ENCODE measurements at regions not wholly inside any gene's neighbourhood (a gene's known extent, or its start where the extent isn't known, plus 50 kb on each side); places are given as distances from the start of the nearest gene placed in this dataset.

DNA sequence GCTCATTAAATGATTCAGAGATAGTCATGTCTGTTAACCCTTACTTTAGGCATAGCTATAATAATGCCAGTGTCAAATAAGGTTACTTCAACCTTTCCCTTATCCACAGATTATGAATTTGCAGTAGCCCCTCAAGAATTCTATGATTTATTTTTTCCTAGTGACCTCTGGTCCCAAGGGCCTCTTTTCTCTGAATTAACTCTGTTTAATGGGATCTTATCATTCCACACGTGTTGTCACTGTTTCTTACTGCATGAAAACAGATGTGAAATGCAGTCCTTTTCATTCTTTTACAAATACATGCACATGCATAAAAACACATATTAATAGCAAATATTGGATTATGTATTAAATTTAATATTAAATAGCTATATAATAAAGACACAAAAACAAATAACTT is 667.7 kb upstream of the FOXG1 start:
- no peaks in the 10 kb centered on the region for H3K36me3 ChIP-seq (ENCODE audit: control insufficient read depth in 1 of 2, insufficient read depth in 2 of 2, low read length in 2 of 2)
- no peaks in the 10 kb centered on the region for H3K79me2 ChIP-seq (ENCODE audit: control insufficient read depth, insufficient read depth, low read length, poor library complexity)
- no peak overlapping the region for H3K27ac ChIP-seq (ENCODE audit: low read depth, low read length)
- H3K4me1 ChIP-seq (ENCODE audit: control insufficient read depth in 1 of 2, insufficient read depth in 2 of 2, low read length in 2 of 2) = no peaks in the 10 kb centered on the region
- H4K8ac ChIP-seq (ENCODE audit: low read depth, low read length) = no peak overlapping the region
- H3K4ac ChIP-seq (ENCODE audit: low read depth, low read length) = no peak overlapping the region
- H3K14ac ChIP-seq (ENCODE audit: low read length) = no peak overlapping the region
- no peak overlapping the region for H2BK12ac ChIP-seq (ENCODE audit: low read length)
- no peak overlapping the region for H2BK5ac ChIP-seq (ENCODE audit: low read depth, low read length, poor library complexity)
- no peak overlapping the region for H4K12ac ChIP-seq (ENCODE audit: low read depth, low read length)
- WGBS (ENCODE audit: extremely low coverage, insufficient coverage, insufficient read length) = no CpG with 5 or more reads among the region's 1 CpG
- no peak overlapping the region for H3K9ac ChIP-seq (ENCODE audit: low read length)
- no peak overlapping the region for H2AFZ ChIP-seq (ENCODE audit: insufficient read depth, low read length, poor library complexity)
- H3K9me3 ChIP-seq (ENCODE audit: insufficient read depth, low read depth, low read length) = no peaks in the 10 kb centered on the region
- H3K18ac ChIP-seq (ENCODE audit: low read length) = no peak overlapping the region
- no peak overlapping the region for H2BK120ac ChIP-seq (ENCODE audit: insufficient read depth, low read length, poor library complexity)
- no peak overlapping the region for H3K23ac ChIP-seq (ENCODE audit: low read length)
- H3K4me2 ChIP-seq (ENCODE audit: low read length) = no peak overlapping the region
- no peak overlapping the region for H2AK5ac ChIP-seq (ENCODE audit: low read length)
- H3K4me3 ChIP-seq (ENCODE audit: low read depth, low read length) = no peak overlapping the region
- no peaks in the 10 kb centered on the region for H3K79me1 ChIP-seq (ENCODE audit: low read length)
- no peak overlapping the region for H4K91ac ChIP-seq (ENCODE audit: low read depth, low read length)
- no peaks in the 10 kb centered on the region for H3K27me3 ChIP-seq (ENCODE audit: insufficient read depth, low read length)
- DNase-seq = no peak

DNA sequence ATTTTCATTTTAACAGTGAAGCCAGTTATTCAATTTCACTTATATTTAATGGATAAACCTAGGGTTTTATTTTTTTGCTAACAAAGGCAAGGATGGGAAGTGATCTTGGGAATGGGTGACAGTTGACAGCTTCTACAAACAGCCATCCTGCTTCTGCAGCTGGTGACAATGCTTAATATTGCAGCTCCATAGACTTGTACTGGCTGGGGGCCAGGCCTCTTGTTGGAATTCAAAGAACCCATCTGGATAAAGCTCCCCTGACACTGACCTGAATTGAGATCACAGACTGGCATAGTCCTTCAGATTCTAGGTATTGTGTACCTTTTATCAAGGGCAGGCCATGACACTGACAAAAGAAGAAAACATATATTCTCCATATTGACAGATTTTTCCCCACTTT is 664.6 kb upstream of the FOXG1 start:
- Histone ChIP-seq H3K9me3 (ENCODE audit: insufficient read depth, low read depth, low read length) (no peaks in the 10 kb centered on the region), H3K36me3 (ENCODE audit: control insufficient read depth in 1 of 2, insufficient read depth in 2 of 2, low read length in 2 of 2) (no peaks in the 10 kb centered on the region), H2BK12ac (ENCODE audit: low read length) (no peak overlapping the region), H3K79me2 (ENCODE audit: control insufficient read depth, insufficient read depth, low read length, poor library complexity) (no peaks in the 10 kb centered on the region), H4K91ac (ENCODE audit: low read depth, low read length) (no peak overlapping the region), H4K8ac (ENCODE audit: low read depth, low read length) (no peak overlapping the region), H3K9ac (ENCODE audit: low read length) (no peak overlapping the region), H3K4me3 (ENCODE audit: low read depth, low read length) (no peak overlapping the region), H3K4ac (ENCODE audit: low read depth, low read length) (no peak overlapping the region), H3K14ac (ENCODE audit: low read length) (no peak overlapping the region), H2AFZ (ENCODE audit: insufficient read depth, low read length, poor library complexity) (no peak overlapping the region), H3K23ac (ENCODE audit: low read length) (no peak overlapping the region), H3K27ac (ENCODE audit: low read depth, low read length) (no peak overlapping the region), H3K4me2 (ENCODE audit: low read length) (no peak overlapping the region), H2BK5ac (ENCODE audit: low read depth, low read length, poor library complexity) (no peak overlapping the region), H3K4me1 (ENCODE audit: control insufficient read depth in 1 of 2, insufficient read depth in 2 of 2, low read length in 2 of 2) (no peaks in the 10 kb centered on the region), H4K12ac (ENCODE audit: low read depth, low read length) (no peak overlapping the region), H2BK120ac (ENCODE audit: insufficient read depth, low read length, poor library complexity) (no peak overlapping the region), H2AK5ac (ENCODE audit: low read length) (no peak overlapping the region), H3K79me1 (ENCODE audit: low read length) (no peaks in the 10 kb centered on the region), H3K18ac (ENCODE audit: low read length) (no peak overlapping the region), H3K27me3 (ENCODE audit: insufficient read depth, low read length) (no peaks in the 10 kb centered on the region)
- no peak for DNase-seq

DNA sequence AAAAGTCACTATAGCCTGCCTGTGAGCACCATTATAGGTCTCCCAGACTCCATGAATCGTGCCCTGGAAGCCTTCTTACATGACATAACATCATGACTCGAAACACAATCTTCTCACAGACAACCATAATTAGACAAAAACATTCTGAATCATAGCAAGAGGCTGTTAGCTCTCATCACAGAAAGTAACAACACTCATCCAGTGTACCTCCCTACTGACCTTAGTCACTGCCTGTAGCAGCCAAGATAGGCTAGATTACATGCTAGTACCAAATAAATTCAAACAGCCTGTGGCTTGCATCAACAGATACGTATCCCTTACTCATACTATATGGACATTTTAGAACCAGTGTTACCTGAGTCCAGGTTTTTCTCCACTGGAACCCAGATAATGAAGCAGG is 663.8 kb upstream of the FOXG1 start:
- no peak overlapping the region for H2AFZ ChIP-seq (ENCODE audit: insufficient read depth, low read length, poor library complexity)
- H4K8ac ChIP-seq (ENCODE audit: low read depth, low read length) = no peak overlapping the region

DNA sequence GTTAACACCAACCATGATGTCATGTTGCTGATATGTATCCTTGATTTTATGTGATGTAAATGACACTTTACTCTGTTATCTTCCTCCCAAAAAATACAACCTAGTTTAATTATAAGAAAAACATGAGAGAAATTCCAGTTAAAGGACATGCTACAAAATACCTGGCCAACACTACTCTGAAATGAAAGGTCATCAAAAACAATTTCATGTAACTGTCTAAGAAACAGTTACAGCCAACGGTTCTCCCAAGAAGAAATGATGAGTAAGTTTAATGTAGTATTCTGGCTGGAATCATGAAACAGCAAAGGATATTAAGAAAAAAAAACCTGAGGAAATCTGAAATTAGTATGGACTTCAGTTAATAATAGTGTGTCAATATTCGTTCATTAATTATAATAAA is 653.3 kb upstream of the FOXG1 start:
- H2BK120ac ChIP-seq (ENCODE audit: insufficient read depth, low read length, poor library complexity) = no peak overlapping the region

More for the DNA sequence above, 663.8 kb upstream of the FOXG1 start:
- Histone ChIP-seq H2BK5ac (ENCODE audit: low read depth, low read length, poor library complexity) (no peak overlapping the region), H2BK12ac (ENCODE audit: low read length) (no peak overlapping the region), H3K4me2 (ENCODE audit: low read length) (no peak overlapping the region), H4K91ac (ENCODE audit: low read depth, low read length) (no peak overlapping the region), H3K4me3 (ENCODE audit: low read depth, low read length) (no peak overlapping the region), H3K27ac (ENCODE audit: low read depth, low read length) (no peak overlapping the region), H3K9ac (ENCODE audit: low read length) (no peak overlapping the region), H3K23ac (ENCODE audit: low read length) (no peak overlapping the region), H2AK5ac (ENCODE audit: low read length) (no peak overlapping the region), H3K9me3 (ENCODE audit: insufficient read depth, low read depth, low read length) (no peaks in the 10 kb centered on the region), H2BK120ac (ENCODE audit: insufficient read depth, low read length, poor library complexity) (no peak overlapping the region), H4K12ac (ENCODE audit: low read depth, low read length) (no peak overlapping the region), H3K4me1 (ENCODE audit: control insufficient read depth in 1 of 2, insufficient read depth in 2 of 2, low read length in 2 of 2) (no peaks in the 10 kb centered on the region), H3K79me2 (ENCODE audit: control insufficient read depth, insufficient read depth, low read length, poor library complexity) (no peaks in the 10 kb centered on the region), H3K18ac (ENCODE audit: low read length) (no peak overlapping the region), H3K79me1 (ENCODE audit: low read length) (no peaks in the 10 kb centered on the region), H3K36me3 (ENCODE audit: control insufficient read depth in 1 of 2, insufficient read depth in 2 of 2, low read length in 2 of 2) (no peaks in the 10 kb centered on the region), H3K4ac (ENCODE audit: low read depth, low read length) (no peak overlapping the region), H3K14ac (ENCODE audit: low read length) (no peak overlapping the region), H3K27me3 (ENCODE audit: insufficient read depth, low read length) (no peaks in the 10 kb centered on the region)
- WGBS (ENCODE audit: extremely low coverage, insufficient coverage, insufficient read length) = no CpG with 5 or more reads among the region's 3 CpGs
- no peak for DNase-seq

DNA sequence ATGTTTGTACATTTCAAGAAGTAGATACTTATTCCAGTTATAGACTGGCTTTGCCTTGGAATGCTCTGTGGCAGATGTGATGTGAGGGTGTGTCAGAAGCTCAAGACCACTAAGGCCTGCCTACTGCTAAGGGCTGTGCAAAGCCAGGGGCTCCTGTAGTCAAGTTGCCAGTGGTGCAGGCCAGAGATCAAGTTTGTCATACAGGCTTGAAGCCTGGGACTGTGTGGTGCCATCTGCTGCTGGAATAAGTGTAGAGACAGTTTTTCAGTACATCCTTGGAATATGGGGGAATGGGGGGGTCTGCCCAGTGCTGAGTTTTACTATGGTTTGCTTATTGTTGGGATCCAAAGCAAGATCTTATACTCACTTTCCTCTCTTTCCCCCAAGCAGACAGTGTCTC is 649.9 kb upstream of the FOXG1 start:
- no peak overlapping the region for H2AK5ac ChIP-seq (ENCODE audit: low read length)
- H3K27me3 ChIP-seq (ENCODE audit: insufficient read depth, low read length) = no peaks in the 10 kb centered on the region
- no peak overlapping the region for H3K27ac ChIP-seq (ENCODE audit: low read depth, low read length)
- no peak overlapping the region for H3K9ac ChIP-seq (ENCODE audit: low read length)
- H3K9me3 ChIP-seq (ENCODE audit: insufficient read depth, low read depth, low read length) = no peaks in the 10 kb centered on the region
- H4K8ac ChIP-seq (ENCODE audit: low read depth, low read length) = no peak overlapping the region
- H4K12ac ChIP-seq (ENCODE audit: low read depth, low read length) = no peak overlapping the region
- H2BK120ac ChIP-seq (ENCODE audit: insufficient read depth, low read length, poor library complexity) = no peak overlapping the region
- H2AFZ ChIP-seq (ENCODE audit: insufficient read depth, low read length, poor library complexity) = no peak overlapping the region
- no peak overlapping the region for H3K4ac ChIP-seq (ENCODE audit: low read depth, low read length)
- H3K4me1 ChIP-seq (ENCODE audit: control insufficient read depth in 1 of 2, insufficient read depth in 2 of 2, low read length in 2 of 2) = no peaks in the 10 kb centered on the region
- no peak for DNase-seq
- no peaks in the 10 kb centered on the region for H3K36me3 ChIP-seq (ENCODE audit: control insufficient read depth in 1 of 2, insufficient read depth in 2 of 2, low read length in 2 of 2)
- no peak overlapping the region for H3K18ac ChIP-seq (ENCODE audit: low read length)
- no peak overlapping the region for H2BK5ac ChIP-seq (ENCODE audit: low read depth, low read length, poor library complexity)
- H4K91ac ChIP-seq (ENCODE audit: low read depth, low read length) = no peak overlapping the region
- H3K79me1 ChIP-seq (ENCODE audit: low read length) = no peaks in the 10 kb centered on the region
- H3K23ac ChIP-seq (ENCODE audit: low read length) = no peak overlapping the region
- no peak overlapping the region for H2BK12ac ChIP-seq (ENCODE audit: low read length)
- no peaks in the 10 kb centered on the region for H3K79me2 ChIP-seq (ENCODE audit: control insufficient read depth, insufficient read depth, low read length, poor library complexity)
- H3K4me3 ChIP-seq (ENCODE audit: low read depth, low read length) = no peak overlapping the region
- no peak overlapping the region for H3K14ac ChIP-seq (ENCODE audit: low read length)
- H3K4me2 ChIP-seq (ENCODE audit: low read length) = no peak overlapping the region

More for the DNA sequence above, 653.3 kb upstream of the FOXG1 start:
- Histone ChIP-seq H4K12ac (ENCODE audit: low read depth, low read length) (no peak overlapping the region), H4K8ac (ENCODE audit: low read depth, low read length) (no peak overlapping the region), H2AK5ac (ENCODE audit: low read length) (no peak overlapping the region), H3K4me3 (ENCODE audit: low read depth, low read length) (no peak overlapping the region), H3K27me3 (ENCODE audit: insufficient read depth, low read length) (no peaks in the 10 kb centered on the region), H3K79me2 (ENCODE audit: control insufficient read depth, insufficient read depth, low read length, poor library complexity) (no peaks in the 10 kb centered on the region), H3K4me2 (ENCODE audit: low read length) (no peak overlapping the region), H3K9me3 (ENCODE audit: insufficient read depth, low read depth, low read length) (no peaks in the 10 kb centered on the region), H3K79me1 (ENCODE audit: low read length) (no peaks in the 10 kb centered on the region), H3K14ac (ENCODE audit: low read length) (no peak overlapping the region), H3K18ac (ENCODE audit: low read length) (no peak overlapping the region), H3K4ac (ENCODE audit: low read depth, low read length) (no peak overlapping the region), H3K4me1 (ENCODE audit: control insufficient read depth in 1 of 2, insufficient read depth in 2 of 2, low read length in 2 of 2) (no peaks in the 10 kb centered on the region), H2AFZ (ENCODE audit: insufficient read depth, low read length, poor library complexity) (no peak overlapping the region), H3K23ac (ENCODE audit: low read length) (no peak overlapping the region), H3K9ac (ENCODE audit: low read length) (no peak overlapping the region), H3K36me3 (ENCODE audit: control insufficient read depth in 1 of 2, insufficient read depth in 2 of 2, low read length in 2 of 2) (no peaks in the 10 kb centered on the region), H3K27ac (ENCODE audit: low read depth, low read length) (no peak overlapping the region), H2BK5ac (ENCODE audit: low read depth, low read length, poor library complexity) (no peak overlapping the region), H4K91ac (ENCODE audit: low read depth, low read length) (no peak overlapping the region), H2BK12ac (ENCODE audit: low read length) (no peak overlapping the region)
- DNase-seq = no peak
- WGBS (ENCODE audit: extremely low coverage, insufficient coverage, insufficient read length) = no CpG with 5 or more reads among the region's 2 CpGs
